Breast epithelium (tissue), 3 donors: ENCODE measurements at regions not wholly inside any gene's neighbourhood (a gene's known extent, or its start where the extent isn't known, plus 50 kb on each side); places are given as distances from the start of the nearest gene placed in this dataset.

ENCODE experiments used
- CTCF ChIP-seq, 3 donors: fragments of 450-650 bp; IDR thresholded peaks; one replicate each; pipeline ENCODE4 v1.5.1; 2016 to 2017; ENCODE audit warnings: antibody characterized with exemption in 3 of 3, mild to moderate bottlenecking in 3 of 3, moderate library complexity in 3 of 3
- POLR2A ChIP-seq: fragments of 450-650 bp; IDR thresholded peaks from one replicate; pipeline ENCODE4 v1.6.1; 2016; ENCODE audit warnings: antibody characterized with exemption, mild to moderate bottlenecking, moderate library complexity
- POLR2AphosphoS5 ChIP-seq, 3 donors: sonication (generic); formaldehyde crosslinking; IDR thresholded peaks; one replicate each; pipeline ENCODE4 v1.6.1; 2017; ENCODE audit warnings: antibody characterized with exemption in 3 of 3

GRCh38 chr3:66107855-66108254 is 69.1 kb upstream of the MAGI1 start:
- TF ChIP-seq CTCF (IDR thresholded peaks at IDR 0.05) = no peak
- TF ChIP-seq POLR2AphosphoS5 (IDR thresholded peaks at IDR 0.05) = no peak
- TF ChIP-seq POLR2A = no peak
